ENCODE measurements at regions not wholly inside any gene's neighbourhood (a gene's known extent, or its start where the extent isn't known, plus 50 kb on each side); places are given as distances from the start of the nearest gene placed in this dataset.

- H3K36me3 Mint-ChIP-seq: no peaks in the 10 kb centered on the region
- no peak overlapping the region for H3K27ac ChIP-seq (ENCODE audit: insufficient read depth, low read length, poor library complexity, severe bottlenecking)
- H3K4me1 Mint-ChIP-seq: no peaks in the 10 kb centered on the region
- ATAC-seq (ENCODE audit: low read depth in 2 of 2) (no peak), DNase-seq (no peak)
- H3K27me3 ChIP-seq (ENCODE audit: control insufficient read depth, insufficient read depth, low read length): no peaks in the 10 kb centered on the region
- no peak overlapping the region for H3K4me3 Mint-ChIP-seq
- H3K4me3 ChIP-seq (ENCODE audit: low read depth, low read length): no peak overlapping the region
- no peaks in the 10 kb centered on the region for H3K4me1 ChIP-seq (ENCODE audit: control insufficient read depth, insufficient read depth, low read length, poor library complexity, severe bottlenecking)
- no peaks in the 10 kb centered on the region for H3K9me3 Mint-ChIP-seq
- H3K27me3 Mint-ChIP-seq: peaks cover 4% of the 10 kb centered on the region
- H3K9me3 ChIP-seq (ENCODE audit: control insufficient read depth in 2 of 2, low read length in 2 of 2): no peaks in the 10 kb centered on the region
- no peaks in the 10 kb centered on the region for H3K36me3 ChIP-seq (ENCODE audit: control insufficient read depth, insufficient read depth, low read length)
- H3K27ac Mint-ChIP-seq: no peak overlapping the region
These were observed 71.4 kb upstream of the TTC29 start for GRCh38 chr4:147017081-147017480.

GRCh38 chr4:147019091-147019490, 73.4 kb upstream of the TTC29 start:
- H3K4me3 ChIP-seq (ENCODE audit: low read depth, low read length): no peak overlapping the region
- no peaks in the 10 kb centered on the region for H3K27me3 ChIP-seq (ENCODE audit: control insufficient read depth, insufficient read depth, low read length)
- no peaks in the 10 kb centered on the region for H3K9me3 Mint-ChIP-seq
- no peak overlapping the region for H3K27ac ChIP-seq (ENCODE audit: insufficient read depth, low read length, poor library complexity, severe bottlenecking)
- no peaks in the 10 kb centered on the region for H3K4me1 ChIP-seq (ENCODE audit: control insufficient read depth, insufficient read depth, low read length, poor library complexity, severe bottlenecking)
- ATAC-seq (ENCODE audit: low read depth in 2 of 2) (no peak), DNase-seq (peak; percentile 5 to 52 (median 35))
- H3K36me3 Mint-ChIP-seq: no peaks in the 10 kb centered on the region
- H3K27ac Mint-ChIP-seq: no peak overlapping the region
- no peaks in the 10 kb centered on the region for H3K4me1 Mint-ChIP-seq
- H3K27me3 Mint-ChIP-seq: peaks cover 4% of the 10 kb centered on the region
- H3K4me3 Mint-ChIP-seq: no peak overlapping the region
- no peaks in the 10 kb centered on the region for H3K36me3 ChIP-seq (ENCODE audit: control insufficient read depth, insufficient read depth, low read length)
- no peaks in the 10 kb centered on the region for H3K9me3 ChIP-seq (ENCODE audit: control insufficient read depth in 2 of 2, low read length in 2 of 2)

GRCh38 chr4:147020456-147020855, 74.8 kb upstream of the TTC29 start:
- H3K27ac Mint-ChIP-seq: no peak overlapping the region
- Histone ChIP-seq H3K4me1 (ENCODE audit: control insufficient read depth, insufficient read depth, low read length, poor library complexity, severe bottlenecking) (no peaks in the 10 kb centered on the region), H3K27ac (ENCODE audit: insufficient read depth, low read length, poor library complexity, severe bottlenecking) (no peak overlapping the region), H3K36me3 (ENCODE audit: control insufficient read depth, insufficient read depth, low read length) (no peaks in the 10 kb centered on the region), H3K4me3 (ENCODE audit: low read depth, low read length) (no peak overlapping the region), H3K27me3 (ENCODE audit: control insufficient read depth, insufficient read depth, low read length) (no peaks in the 10 kb centered on the region), H3K9me3 (ENCODE audit: control insufficient read depth in 2 of 2, low read length in 2 of 2) (no peaks in the 10 kb centered on the region)
- no peaks in the 10 kb centered on the region for H3K9me3 Mint-ChIP-seq
- H3K4me3 Mint-ChIP-seq: no peak overlapping the region
- H3K27me3 Mint-ChIP-seq: no peaks in the 10 kb centered on the region
- no peak for DNase-seq
- no peak for ATAC-seq (ENCODE audit: low read depth in 2 of 2)
- no peaks in the 10 kb centered on the region for H3K36me3 Mint-ChIP-seq
- no peaks in the 10 kb centered on the region for H3K4me1 Mint-ChIP-seq

- DNase-seq: no peak
- H3K4me1 Mint-ChIP-seq: no peaks in the 10 kb centered on the region
- no peaks in the 10 kb centered on the region for H3K36me3 Mint-ChIP-seq
- H3K9me3 Mint-ChIP-seq: no peaks in the 10 kb centered on the region
- ATAC-seq (ENCODE audit: low read depth in 2 of 2): no peak
- H3K27ac Mint-ChIP-seq: no peak overlapping the region
- H3K27me3 Mint-ChIP-seq: no peaks in the 10 kb centered on the region
- H3K9me3 ChIP-seq (ENCODE audit: control insufficient read depth in 2 of 2, low read length in 2 of 2): no peaks in the 10 kb centered on the region
- H3K4me1 ChIP-seq (ENCODE audit: control insufficient read depth, insufficient read depth, low read length, poor library complexity, severe bottlenecking): no peaks in the 10 kb centered on the region
- H3K36me3 ChIP-seq (ENCODE audit: control insufficient read depth, insufficient read depth, low read length): no peaks in the 10 kb centered on the region
- H3K27me3 ChIP-seq (ENCODE audit: control insufficient read depth, insufficient read depth, low read length): no peaks in the 10 kb centered on the region
- no peak overlapping the region for H3K4me3 ChIP-seq (ENCODE audit: low read depth, low read length)
- no peak overlapping the region for H3K27ac ChIP-seq (ENCODE audit: insufficient read depth, low read length, poor library complexity, severe bottlenecking)
- H3K4me3 Mint-ChIP-seq: no peak overlapping the region
These were observed 79.4 kb upstream of the TTC29 start for GRCh38 chr4:147025042-147025441.

GRCh38 chr4:147029296-147029695, 83.6 kb upstream of the TTC29 start:
- DNase-seq (no peak), ATAC-seq (ENCODE audit: low read depth in 2 of 2) (no peak)
- Histone ChIP-seq H3K36me3 (ENCODE audit: control insufficient read depth, insufficient read depth, low read length) (no peaks in the 10 kb centered on the region), H3K9me3 (ENCODE audit: control insufficient read depth in 2 of 2, low read length in 2 of 2) (no peaks in the 10 kb centered on the region), H3K27ac (ENCODE audit: insufficient read depth, low read length, poor library complexity, severe bottlenecking) (no peak overlapping the region), H3K4me3 (ENCODE audit: low read depth, low read length) (no peak overlapping the region), H3K27me3 (ENCODE audit: control insufficient read depth, insufficient read depth, low read length) (no peaks in the 10 kb centered on the region), H3K4me1 (ENCODE audit: control insufficient read depth, insufficient read depth, low read length, poor library complexity, severe bottlenecking) (no peaks in the 10 kb centered on the region)
- Mint-ChIP-seq H3K27ac (no peak overlapping the region), H3K36me3 (no peaks in the 10 kb centered on the region), H3K4me1 (no peaks in the 10 kb centered on the region), H3K27me3 (peaks cover 6% of the 10 kb centered on the region), H3K4me3 (no peak overlapping the region), H3K9me3 (peaks cover 0 to 1% (median 0%) of the 10 kb centered on the region in 7 donors)

GRCh38 chr4:147034372-147034771, 88.7 kb upstream of the TTC29 start:
- Mint-ChIP-seq H3K4me1 (no peaks in the 10 kb centered on the region), H3K9me3 (peaks cover 0 to 1% (median 0%) of the 10 kb centered on the region in 7 donors), H3K4me3 (no peak overlapping the region), H3K36me3 (no peaks in the 10 kb centered on the region), H3K27me3 (peaks cover 13% of the 10 kb centered on the region), H3K27ac (no peak overlapping the region)
- no peak overlapping the region for H3K27ac ChIP-seq (ENCODE audit: insufficient read depth, low read length, poor library complexity, severe bottlenecking)
- peaks cover 2% of the 10 kb centered on the region for H3K27me3 ChIP-seq (ENCODE audit: control insufficient read depth, insufficient read depth, low read length)
- no peaks in the 10 kb centered on the region for H3K4me1 ChIP-seq (ENCODE audit: control insufficient read depth, insufficient read depth, low read length, poor library complexity, severe bottlenecking)
- H3K36me3 ChIP-seq (ENCODE audit: control insufficient read depth, insufficient read depth, low read length): no peaks in the 10 kb centered on the region
- H3K9me3 ChIP-seq (ENCODE audit: control insufficient read depth in 2 of 2, low read length in 2 of 2): no peaks in the 10 kb centered on the region
- ATAC-seq (ENCODE audit: low read depth in 2 of 2) (no peak), DNase-seq (no peak)
- H3K4me3 ChIP-seq (ENCODE audit: low read depth, low read length): no peak overlapping the region

- H3K27me3 ChIP-seq (ENCODE audit: control insufficient read depth, insufficient read depth, low read length): peaks cover 5% of the 10 kb centered on the region
- no peaks in the 10 kb centered on the region for H3K9me3 ChIP-seq (ENCODE audit: control insufficient read depth in 2 of 2, low read length in 2 of 2)
- Mint-ChIP-seq H3K36me3 (no peaks in the 10 kb centered on the region), H3K9me3 (peaks cover 0 to 2% (median 0%) of the 10 kb centered on the region in 7 donors), H3K27ac (no peak overlapping the region), H3K27me3 (peaks cover 17% of the 10 kb centered on the region), H3K4me3 (no peak overlapping the region), H3K4me1 (no peaks in the 10 kb centered on the region)
- no peaks in the 10 kb centered on the region for H3K4me1 ChIP-seq (ENCODE audit: control insufficient read depth, insufficient read depth, low read length, poor library complexity, severe bottlenecking)
- no peak overlapping the region for H3K4me3 ChIP-seq (ENCODE audit: low read depth, low read length)
- no peak for ATAC-seq (ENCODE audit: low read depth in 2 of 2)
- DNase-seq: no peak
- H3K36me3 ChIP-seq (ENCODE audit: control insufficient read depth, insufficient read depth, low read length): no peaks in the 10 kb centered on the region
- no peak overlapping the region for H3K27ac ChIP-seq (ENCODE audit: insufficient read depth, low read length, poor library complexity, severe bottlenecking)
These were observed 91.4 kb upstream of the TTC29 start for GRCh38 chr4:147037069-147037468.

GRCh38 chr4:147039976-147040575, 94.4 kb upstream of the TTC29 start:
- no peak overlapping the region for H3K27ac ChIP-seq (ENCODE audit: insufficient read depth, low read length, poor library complexity, severe bottlenecking)
- H3K9me3 ChIP-seq (ENCODE audit: control insufficient read depth in 2 of 2, low read length in 2 of 2): no peaks in the 10 kb centered on the region
- H3K27me3 ChIP-seq (ENCODE audit: control insufficient read depth, insufficient read depth, low read length): peaks cover 8% of the 10 kb centered on the region
- ATAC-seq (ENCODE audit: low read depth in 2 of 2) (no peak), DNase-seq (no peak)
- H3K4me3 ChIP-seq (ENCODE audit: low read depth, low read length): no peak overlapping the region
- H3K4me1 Mint-ChIP-seq: no peaks in the 10 kb centered on the region
- no peaks in the 10 kb centered on the region for H3K36me3 ChIP-seq (ENCODE audit: control insufficient read depth, insufficient read depth, low read length)
- H3K4me1 ChIP-seq (ENCODE audit: control insufficient read depth, insufficient read depth, low read length, poor library complexity, severe bottlenecking): no peaks in the 10 kb centered on the region
- no peak overlapping the region for H3K27ac Mint-ChIP-seq
- no peak overlapping the region for H3K4me3 Mint-ChIP-seq
- H3K9me3 Mint-ChIP-seq: peaks cover 0 to 2% (median 0%) of the 10 kb centered on the region in 7 donors
- H3K27me3 Mint-ChIP-seq: peaks cover 18% of the 10 kb centered on the region
- H3K36me3 Mint-ChIP-seq: no peaks in the 10 kb centered on the region
